ENCODE measurements at regions not wholly inside any gene's neighbourhood (a gene's known extent, or its start where the extent isn't known, plus 50 kb on each side); places are given as distances from the start of the nearest gene placed in this dataset.

GRCh38 chrX:1140236-1140681 is 72.2 kb downstream of the CRLF2 start:
- no peak for TF ChIP-seq ISL1 (CRISPR knock-in tag; IDR thresholded peaks at IDR 0.05)
- TF ChIP-seq OSR1 (CRISPR knock-in tag; IDR thresholded peaks at IDR 0.05), result no peak
- TF ChIP-seq ZFP3 (CRISPR knock-in tag; IDR thresholded peaks at IDR 0.05), result no peak
- TF ChIP-seq, protein P1, sequence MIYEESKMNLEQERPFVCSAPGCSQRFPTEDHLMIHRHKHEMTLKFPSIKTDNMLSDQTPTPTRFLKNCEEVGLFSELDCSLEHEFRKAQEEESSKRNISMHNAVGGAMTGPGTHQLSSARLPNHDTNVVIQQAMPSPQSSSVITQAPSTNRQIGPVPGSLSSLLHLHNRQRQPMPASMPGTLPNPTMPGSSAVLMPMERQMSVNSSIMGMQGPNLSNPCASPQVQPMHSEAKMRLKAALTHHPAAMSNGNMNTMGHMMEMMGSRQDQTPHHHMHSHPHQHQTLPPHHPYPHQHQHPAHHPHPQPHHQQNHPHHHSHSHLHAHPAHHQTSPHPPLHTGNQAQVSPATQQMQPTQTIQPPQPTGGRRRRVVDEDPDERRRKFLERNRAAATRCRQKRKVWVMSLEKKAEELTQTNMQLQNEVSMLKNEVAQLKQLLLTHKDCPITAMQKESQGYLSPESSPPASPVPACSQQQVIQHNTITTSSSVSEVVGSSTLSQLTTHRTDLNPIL (CRISPR knock-in tag; IDR thresholded peaks at IDR 0.05; ENCODE audit: low read depth), result no peak
- TF ChIP-seq ESRRG (CRISPR knock-in tag; IDR thresholded peaks at IDR 0.05), result no peak
- TF ChIP-seq TOX (CRISPR knock-in tag; IDR thresholded peaks at IDR 0.05; ENCODE audit: borderline replicate concordance), result no peak
- no peak for TF ChIP-seq GLIS3 (CRISPR knock-in tag; IDR thresholded peaks at IDR 0.05)
- no peak for TF ChIP-seq BACH2 (CRISPR knock-in tag; IDR thresholded peaks at IDR 0.05; ENCODE audit: borderline replicate concordance)
- TF ChIP-seq POU6F1 (CRISPR knock-in tag; IDR thresholded peaks at IDR 0.05; ENCODE audit: borderline replicate concordance, low read depth), result no peak
- TF ChIP-seq ZNF70 (CRISPR knock-in tag; IDR thresholded peaks at IDR 0.05), result no peak
- TF ChIP-seq CSRNP3 (CRISPR knock-in tag; IDR thresholded peaks at IDR 0.05), result no peak
- no peak for TF ChIP-seq TCF4 (CRISPR knock-in tag; IDR thresholded peaks at IDR 0.05; ENCODE audit: borderline replicate concordance)
- no peak for TF ChIP-seq TSHZ2 (CRISPR knock-in tag; IDR thresholded peaks at IDR 0.05)
- no peak for TF ChIP-seq SNAI2 (CRISPR knock-in tag; IDR thresholded peaks at IDR 0.05)
- TF ChIP-seq ZFP30 (CRISPR knock-in tag; IDR thresholded peaks at IDR 0.05), result no peak
- TF ChIP-seq ZNF565 (CRISPR knock-in tag; conservative IDR thresholded peaks at IDR 0.05; ENCODE audit: low read depth), result no peak
- no peak for TF ChIP-seq ZC3H10 (CRISPR knock-in tag; IDR thresholded peaks at IDR 0.05)
- no peak for TF ChIP-seq ZNF8 (CRISPR knock-in tag; IDR thresholded peaks at IDR 0.05)
- no peak for ATAC-seq

GRCh38 chrX:1139185-1139500 is 73.3 kb downstream of the CRLF2 start:
- ATAC-seq, result no peak
- TF ChIP-seq ARNTL (CRISPR knock-in tag; IDR thresholded peaks at IDR 0.05; ENCODE audit: borderline replicate concordance, low read depth), result no peak
- TF ChIP-seq ZC3H10 (CRISPR knock-in tag; IDR thresholded peaks at IDR 0.05), result no peak
- no peak for TF ChIP-seq PPARA (CRISPR knock-in tag; IDR thresholded peaks at IDR 0.05; ENCODE audit: borderline replicate concordance)
- no peak for TF ChIP-seq CSDC2 (CRISPR knock-in tag; IDR thresholded peaks at IDR 0.05)
- TF ChIP-seq TOX (CRISPR knock-in tag; IDR thresholded peaks at IDR 0.05; ENCODE audit: borderline replicate concordance), result no peak
- no peak for TF ChIP-seq TCF4 (CRISPR knock-in tag; IDR thresholded peaks at IDR 0.05; ENCODE audit: borderline replicate concordance)
- no peak for TF ChIP-seq ISL1 (CRISPR knock-in tag; IDR thresholded peaks at IDR 0.05)
- no peak for TF ChIP-seq TSHZ2 (CRISPR knock-in tag; IDR thresholded peaks at IDR 0.05)
- no peak for TF ChIP-seq ZNF565 (CRISPR knock-in tag; conservative IDR thresholded peaks at IDR 0.05; ENCODE audit: low read depth)
- no peak for TF ChIP-seq ZNF70 (CRISPR knock-in tag; IDR thresholded peaks at IDR 0.05)
- no peak for TF ChIP-seq OSR1 (CRISPR knock-in tag; IDR thresholded peaks at IDR 0.05)
- no peak for TF ChIP-seq RARB (CRISPR knock-in tag; IDR thresholded peaks at IDR 0.05)
- TF ChIP-seq ZFP3 (CRISPR knock-in tag; IDR thresholded peaks at IDR 0.05), result no peak
- TF ChIP-seq CSRNP3 (CRISPR knock-in tag; IDR thresholded peaks at IDR 0.05), result no peak
- no peak for TF ChIP-seq GLIS3 (CRISPR knock-in tag; IDR thresholded peaks at IDR 0.05)
- no peak for TF ChIP-seq ESRRG (CRISPR knock-in tag; IDR thresholded peaks at IDR 0.05)
- no peak for TF ChIP-seq PATZ1 (CRISPR knock-in tag; IDR thresholded peaks at IDR 0.05; ENCODE audit: borderline replicate concordance)
- TF ChIP-seq POU6F1 (CRISPR knock-in tag; IDR thresholded peaks at IDR 0.05; ENCODE audit: borderline replicate concordance, low read depth), result no peak
